ENCODE measurements at regions not wholly inside any gene's neighbourhood (a gene's known extent, or its start where the extent isn't known, plus 50 kb on each side); places are given as distances from the start of the nearest gene placed in this dataset.

DNA sequence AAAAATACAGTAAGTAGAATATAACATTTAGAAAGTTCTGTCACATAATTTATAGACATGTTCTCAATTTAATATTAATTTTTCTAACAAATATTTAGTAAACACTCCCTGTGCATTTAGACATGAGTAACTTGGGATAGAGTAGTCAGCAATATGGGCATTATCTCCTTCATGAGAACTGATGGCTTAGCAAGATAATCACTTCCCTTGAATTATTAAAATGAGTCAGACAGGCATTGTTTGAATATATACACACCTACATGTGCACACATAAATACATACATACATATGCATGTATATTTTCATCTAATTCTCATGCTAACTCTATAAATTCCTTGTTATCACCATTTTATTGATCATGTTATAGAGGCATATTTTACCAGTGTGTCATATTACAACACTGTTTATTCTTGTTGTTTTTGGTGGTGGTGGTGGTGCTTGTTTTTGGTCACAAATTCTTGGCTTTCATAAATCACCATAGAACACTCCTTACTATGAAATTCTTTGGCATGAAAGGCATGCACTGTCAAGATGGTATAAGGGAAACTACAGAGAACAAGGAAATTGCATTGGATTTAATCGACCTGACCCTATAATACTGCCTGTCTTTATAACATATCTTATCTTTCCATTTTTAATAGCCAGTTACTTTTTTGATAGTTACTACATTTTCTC lies 434.5 kb upstream of the MANEA start:
- DNase-seq (ENCODE audit: low spot score) = no peak

GRCh38 chr6:95143408-95144180 lies 433.7 kb upstream of the MANEA start:
- DNase-seq (ENCODE audit: low spot score) = no peak

GRCh38 chr6:95145457-95145856 lies 431.9 kb upstream of the MANEA start:
- DNase-seq (ENCODE audit: low spot score) = no peak

GRCh38 chr6:95159557-95159956 lies 417.8 kb upstream of the MANEA start:
- no peak for DNase-seq (ENCODE audit: low spot score)

DNA sequence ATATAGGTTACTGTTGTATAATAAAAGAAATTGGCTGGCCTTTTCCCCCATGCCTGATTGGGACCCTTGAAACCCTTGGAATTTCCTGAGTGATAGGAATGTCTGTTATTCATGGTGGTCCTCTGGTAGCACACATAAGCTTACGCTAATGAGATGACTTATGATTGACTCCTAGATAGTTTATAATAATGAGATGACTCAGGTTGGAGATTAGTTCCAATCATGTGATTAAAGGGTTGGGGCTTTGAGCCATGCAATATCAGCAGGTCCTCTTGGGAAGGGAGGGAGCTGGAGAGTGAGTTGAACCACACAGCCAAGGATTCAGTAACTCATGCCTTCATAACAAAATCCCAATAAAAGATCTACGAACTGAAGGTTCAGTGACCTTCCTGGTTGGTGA lies 407.6 kb upstream of the MANEA start:
- DNase-seq (ENCODE audit: low spot score) = no peak

DNA sequence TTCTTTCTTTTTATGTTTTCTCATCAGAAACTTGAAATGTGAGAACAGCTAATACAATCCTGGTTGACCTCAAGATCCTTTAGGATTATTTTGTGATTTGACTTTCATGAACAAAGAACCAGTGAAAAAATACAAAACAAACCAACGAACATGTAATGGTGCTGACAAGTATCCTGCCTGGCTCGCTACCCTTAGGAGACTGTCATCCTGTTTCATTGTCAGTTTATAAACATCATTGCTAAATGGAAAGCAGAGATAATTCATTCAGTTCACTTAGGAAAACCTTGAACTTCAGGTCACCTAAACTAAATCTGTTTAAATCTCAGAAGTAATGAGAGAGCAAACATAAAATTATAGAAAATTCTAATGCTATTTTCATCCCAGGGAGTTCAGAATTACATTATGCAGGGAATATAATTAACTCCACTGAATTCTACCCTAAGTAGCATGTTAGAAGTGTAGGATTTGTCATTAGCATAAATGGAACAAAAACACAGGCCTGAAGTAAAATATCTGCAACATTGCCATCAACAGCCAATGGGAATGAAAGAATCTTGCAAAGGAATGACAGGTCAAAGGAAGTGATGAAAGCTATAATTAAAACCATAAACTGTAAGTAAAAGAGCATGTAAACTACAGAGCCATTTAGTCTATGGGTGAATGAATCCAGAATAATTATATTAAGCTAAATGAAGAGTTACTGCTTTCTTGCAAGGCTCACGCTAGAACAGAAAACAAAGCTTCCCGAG lies 401.2 kb upstream of the MANEA start:
- no peak for DNase-seq (ENCODE audit: low spot score)

DNA sequence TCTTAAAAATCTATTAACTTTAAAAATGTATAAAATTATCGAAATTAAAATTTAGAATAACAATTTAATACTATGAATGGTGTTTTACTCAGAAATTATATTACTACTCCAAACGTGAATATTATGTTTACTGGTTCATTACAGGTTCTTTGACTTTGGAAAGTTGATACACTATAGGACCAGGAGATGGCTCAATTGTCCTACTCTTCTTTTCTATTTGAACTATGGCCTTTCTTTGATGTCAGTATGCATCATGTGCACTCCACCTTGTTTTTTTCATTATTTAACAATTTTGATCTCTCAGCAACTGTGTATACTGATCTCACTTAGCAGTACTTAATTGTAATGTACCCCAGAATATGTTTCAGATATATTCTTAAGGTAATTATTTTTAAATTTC lies 391.5 kb upstream of the MANEA start:
- no peak for DNase-seq (ENCODE audit: low spot score)

- no peak for DNase-seq (ENCODE audit: low spot score)
Measured at GRCh38 chr6:95186710-95187109, 390.6 kb upstream of the MANEA start.

DNA sequence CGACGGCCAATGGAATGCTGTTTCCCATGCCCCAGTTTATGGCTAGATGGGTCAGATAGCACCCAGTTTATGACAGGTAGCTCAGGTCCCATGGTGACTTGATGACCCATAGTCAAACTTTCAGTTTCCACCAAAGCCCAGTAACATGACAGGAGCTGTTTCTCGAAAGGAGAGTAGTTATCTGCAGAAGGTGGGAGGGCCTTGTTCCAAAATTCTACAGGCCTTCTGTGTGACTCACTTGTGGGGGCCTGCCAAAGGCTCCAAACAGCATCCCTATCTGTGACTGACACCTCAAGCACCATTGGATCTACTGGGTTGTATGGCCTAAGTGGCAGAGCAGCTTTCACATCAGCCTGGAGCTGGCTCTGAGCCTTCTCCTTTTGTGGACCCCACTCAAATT lies 379.7 kb upstream of the MANEA start:
- no peak for DNase-seq (ENCODE audit: low spot score)

DNA sequence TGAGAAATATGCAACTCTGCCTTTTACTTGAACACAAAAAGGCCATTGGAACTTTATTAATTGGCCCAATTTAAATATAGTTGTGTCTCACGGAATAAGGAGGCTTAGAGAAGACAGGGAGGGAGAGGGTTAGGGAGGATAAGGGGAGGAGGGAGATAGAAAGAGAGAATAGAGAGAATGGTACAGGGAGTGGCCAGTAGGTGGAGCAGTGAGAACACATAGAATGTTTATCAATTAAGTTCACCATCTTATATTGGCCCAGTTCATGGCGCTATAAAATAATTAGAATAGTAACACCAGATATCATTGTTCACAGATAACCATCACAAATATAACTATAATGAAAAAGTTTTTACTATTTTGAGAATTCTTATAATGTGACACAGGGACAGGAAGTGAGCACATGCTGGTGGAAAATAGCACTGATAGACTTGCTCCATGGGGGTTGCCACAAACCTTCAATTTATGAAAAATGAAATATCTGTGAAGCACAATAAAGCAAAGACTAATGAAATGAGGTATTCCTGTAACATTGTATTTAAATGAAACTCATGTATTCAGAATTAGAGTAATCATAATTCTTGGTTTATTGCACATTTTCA lies 374.1 kb upstream of the MANEA start:
- no peak for DNase-seq (ENCODE audit: low spot score)

DNA sequence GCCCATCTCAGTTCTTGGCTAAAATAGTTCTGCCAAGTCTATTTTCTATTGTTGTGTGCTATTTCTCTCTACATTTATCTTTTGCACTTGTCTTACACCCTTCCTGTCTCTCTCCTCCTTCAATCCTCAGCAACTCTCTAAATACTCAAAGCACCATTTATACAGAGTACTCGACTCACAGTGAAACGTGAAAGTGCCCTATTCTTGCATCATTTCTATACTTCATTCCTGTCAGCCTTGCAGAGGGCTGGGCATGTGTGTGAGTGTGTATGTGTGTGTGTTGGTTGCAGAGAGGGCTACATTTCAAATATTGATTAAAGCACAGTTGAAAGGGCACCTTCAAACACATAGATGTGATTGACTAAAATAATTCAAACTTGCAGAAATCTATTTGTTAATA lies 373.2 kb upstream of the MANEA start:
- no peak for DNase-seq (ENCODE audit: low spot score)

GRCh38 chr6:95208621-95209020 lies 368.7 kb upstream of the MANEA start:
- no peak for DNase-seq (ENCODE audit: low spot score)

- DNase-seq (ENCODE audit: low spot score) = no peak
Measured at GRCh38 chr6:95209074-95209473, 368.3 kb upstream of the MANEA start.

DNA sequence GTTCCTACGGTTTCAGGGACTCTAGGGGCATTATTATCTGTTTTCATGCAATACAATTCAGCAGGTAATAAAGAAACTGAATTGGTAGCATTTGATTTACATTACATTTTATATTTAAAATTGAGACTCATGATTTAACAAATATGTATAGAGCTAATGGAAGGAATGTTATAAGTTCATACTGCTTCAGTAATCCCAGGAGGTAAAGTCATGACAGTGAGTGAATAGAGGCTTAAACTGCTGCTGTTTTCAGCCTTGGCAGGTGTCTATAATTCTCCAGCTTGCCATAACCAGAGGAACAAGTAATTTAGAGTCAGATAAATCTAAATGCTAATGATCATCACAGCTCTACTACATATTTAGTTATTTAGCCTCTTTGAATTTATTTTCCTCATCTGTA lies 360.8 kb upstream of the MANEA start:
- no peak for DNase-seq (ENCODE audit: low spot score)

DNA sequence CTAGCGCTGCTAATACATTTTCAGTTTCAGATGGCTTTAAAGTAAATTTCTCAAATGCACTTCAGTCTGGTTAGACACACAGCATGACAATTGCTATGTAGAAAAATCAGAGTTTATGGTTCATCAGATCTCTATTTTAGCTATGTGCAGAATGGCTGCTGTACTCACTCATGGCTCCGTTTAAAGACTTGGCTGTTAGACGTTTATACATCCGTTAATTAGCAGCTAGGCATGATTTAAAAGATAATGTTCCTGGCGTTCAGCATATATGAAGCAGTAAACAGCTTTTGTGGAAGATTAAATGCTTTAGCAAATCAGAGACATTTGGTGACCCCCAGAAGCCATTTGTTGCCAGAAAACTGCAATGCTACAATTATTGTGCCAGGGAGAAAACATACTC lies 350.0 kb upstream of the MANEA start:
- no peak for DNase-seq (ENCODE audit: low spot score)

DNA sequence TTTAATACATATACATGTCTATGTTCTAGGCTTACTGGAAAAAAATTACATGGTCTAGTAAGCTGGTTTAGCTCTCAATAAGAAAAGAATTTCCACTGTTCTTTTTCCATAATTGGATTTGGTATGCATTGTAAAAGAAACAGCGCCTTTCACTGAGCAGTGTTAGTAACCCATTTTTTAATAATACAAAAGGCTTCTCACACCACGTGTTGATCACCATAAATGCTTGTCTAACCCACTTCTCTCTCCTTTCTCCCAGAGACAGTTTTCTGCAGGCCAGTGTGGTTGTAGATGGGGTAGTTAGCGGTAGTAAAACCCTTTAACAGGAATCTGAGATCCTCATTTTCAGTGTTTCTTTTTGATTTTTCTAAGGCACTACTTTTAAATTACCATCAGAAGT lies 348.7 kb upstream of the MANEA start:
- no peak for DNase-seq (ENCODE audit: low spot score)

DNA sequence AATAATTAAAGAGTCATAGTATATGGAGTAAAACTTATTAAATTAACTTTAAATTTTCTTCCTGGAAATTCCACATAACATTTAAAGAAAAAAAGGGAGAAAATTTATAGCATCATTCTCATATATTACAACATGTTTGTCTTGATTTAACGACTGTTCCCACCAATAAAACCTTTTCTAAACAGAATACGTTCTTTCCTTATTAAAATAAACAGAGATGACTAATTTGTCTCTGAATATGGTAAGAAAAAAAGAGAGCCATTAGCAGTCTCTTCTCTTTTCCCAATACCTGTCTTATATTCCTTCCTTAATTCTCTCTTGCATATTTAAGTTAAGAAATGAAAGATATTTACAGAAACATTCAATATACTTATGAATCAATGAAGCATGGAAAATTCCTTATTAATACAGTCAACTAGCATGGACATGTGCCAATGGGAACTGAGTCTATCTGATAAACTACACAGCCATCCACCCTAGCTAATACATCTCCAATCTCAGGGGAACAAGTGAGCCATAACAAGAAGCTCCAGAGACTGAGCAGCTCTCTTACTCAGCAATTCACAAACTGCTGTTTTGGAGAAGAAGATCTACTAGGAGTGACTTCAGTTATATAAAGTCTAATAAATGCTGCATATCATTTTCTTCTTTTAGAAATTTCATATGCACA lies 347.1 kb upstream of the MANEA start:
- DNase-seq (ENCODE audit: low spot score) = no peak

GRCh38 chr6:95231416-95231815 lies 345.9 kb upstream of the MANEA start:
- no peak for DNase-seq (ENCODE audit: low spot score)

- DNase-seq (ENCODE audit: low spot score) = no peak
Measured at GRCh38 chr6:95232446-95232845, 344.9 kb upstream of the MANEA start.

GRCh38 chr6:95233879-95234278 lies 343.5 kb upstream of the MANEA start:
- no peak for DNase-seq (ENCODE audit: low spot score)

GRCh38 chr6:95240514-95240913 lies 336.8 kb upstream of the MANEA start:
- DNase-seq (ENCODE audit: low spot score) = no peak

DNA sequence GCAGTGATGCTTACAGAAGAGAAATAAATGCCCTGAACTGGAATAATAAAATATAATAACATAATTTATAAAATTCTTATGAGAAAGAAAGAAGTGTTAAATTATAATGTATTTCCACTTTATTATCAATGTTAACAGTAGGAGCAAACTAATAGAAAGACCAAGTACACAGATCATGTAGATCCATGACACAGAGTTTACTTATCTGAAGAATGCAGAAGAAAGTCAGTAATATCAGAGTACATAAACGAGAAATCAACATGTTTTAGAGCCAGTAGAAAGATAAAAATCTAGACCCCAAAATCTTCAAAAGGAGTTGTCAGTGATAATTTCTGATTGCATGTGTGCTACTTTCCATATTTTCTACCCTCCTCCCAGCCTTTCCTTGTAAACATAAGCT lies 334.8 kb upstream of the MANEA start:
- DNase-seq (ENCODE audit: low spot score) = no peak
